T-helper 17 cell (primary cell): ENCODE measurements at regions not wholly inside any gene's neighbourhood (a gene's known extent, or its start where the extent isn't known, plus 50 kb on each side); places are given as distances from the start of the nearest gene placed in this dataset.
"Not testable (repeated sequence)": the region's sequence is repeated elsewhere in the genome, so short reads cannot be mapped to it uniquely, and the experiment has no call there.

ENCODE experiments used
- ATAC-seq: fragments of 150-1000 bp; cut with Tn5 transposase; 2 replicates; pipeline ENCODE4 v1.10.0; 2021; ENCODE audit warnings: mild to moderate bottlenecking, moderate library complexity
- DNase-seq, 3 donors: peaks; one replicate each; pipeline versions ENCODE4 v3.0.0 to v3.0.0-alpha.2; 2020 to 2021
- H3K9me3 ChIP-seq: one replicate; pipeline ENCODE4 v1.7.0; 2013; ENCODE audit warnings: low read length, mild to moderate bottlenecking; ENCODE audit not compliant: control insufficient read depth, poor library complexity, severe bottlenecking
- H3K27ac Mint-ChIP-seq: one replicate; pipeline ENCODE4 v1.8.0; 2022; ENCODE audit warnings: mild to moderate bottlenecking, moderate library complexity, mixed read lengths
- H3K27me3 Mint-ChIP-seq: one replicate; pipeline ENCODE4 v1.8.0; 2022; ENCODE audit warnings: mixed read lengths
- H3K36me3 Mint-ChIP-seq: one replicate; pipeline ENCODE4 v1.8.0; 2022; ENCODE audit warnings: low read depth, mixed read lengths
- H3K4me1 Mint-ChIP-seq: one replicate; pipeline ENCODE4 v1.8.0; 2022; ENCODE audit warnings: mild to moderate bottlenecking, mixed read lengths
- H3K4me3 Mint-ChIP-seq: one replicate; pipeline ENCODE4 v1.8.0; 2022; ENCODE audit warnings: mild to moderate bottlenecking, moderate library complexity, mixed read lengths

- no peak for ATAC-seq
- Mint-ChIP-seq H3K4me1 (no peaks in the 10 kb centered on the region), H3K27me3 (no peaks in the 10 kb centered on the region), H3K36me3 (no peaks in the 10 kb centered on the region), H3K4me3 (no peak overlapping the region), H3K27ac (no peak overlapping the region)
- no peak for DNase-seq
- H3K9me3 ChIP-seq, result no peaks in the 10 kb centered on the region
Measured at GRCh38 chr20:22529150-22530019, 55.0 kb downstream of the FOXA2 start.

- no peaks in the 10 kb centered on the region for H3K4me1 Mint-ChIP-seq
- H3K27ac Mint-ChIP-seq, result no peak overlapping the region
- ATAC-seq (no peak), DNase-seq (no peak)
- H3K4me3 Mint-ChIP-seq, result no peak overlapping the region
- no peaks in the 10 kb centered on the region for H3K27me3 Mint-ChIP-seq
- no peaks in the 10 kb centered on the region for H3K9me3 ChIP-seq
- no peaks in the 10 kb centered on the region for H3K36me3 Mint-ChIP-seq
Measured at GRCh38 chr20:22526512-22527012, 57.8 kb downstream of the FOXA2 start.

- H3K4me3 Mint-ChIP-seq, result no peak overlapping the region
- H3K36me3 Mint-ChIP-seq, result no peaks in the 10 kb centered on the region
- H3K4me1 Mint-ChIP-seq, result no peaks in the 10 kb centered on the region
- DNase-seq (no peak), ATAC-seq (no peak)
- H3K27ac Mint-ChIP-seq, result no peak overlapping the region
- H3K9me3 ChIP-seq, result no peaks in the 10 kb centered on the region
- H3K27me3 Mint-ChIP-seq, result no peaks in the 10 kb centered on the region
Measured at GRCh38 chr20:22525821-22526220, 58.6 kb downstream of the FOXA2 start.

- H3K4me3 Mint-ChIP-seq, result no peak overlapping the region
- H3K4me1 Mint-ChIP-seq, result no peaks in the 10 kb centered on the region
- H3K27ac Mint-ChIP-seq, result no peak overlapping the region
- H3K9me3 ChIP-seq, result no peaks in the 10 kb centered on the region
- H3K36me3 Mint-ChIP-seq, result no peaks in the 10 kb centered on the region
- DNase-seq (no peak), ATAC-seq (no peak)
- no peaks in the 10 kb centered on the region for H3K27me3 Mint-ChIP-seq
Measured at GRCh38 chr20:22525069-22525820, 59.1 kb downstream of the FOXA2 start.

- H3K9me3 ChIP-seq, result no peaks in the 10 kb centered on the region
- Mint-ChIP-seq H3K4me1 (no peaks in the 10 kb centered on the region), H3K27me3 (no peaks in the 10 kb centered on the region), H3K4me3 (no peak overlapping the region), H3K36me3 (no peaks in the 10 kb centered on the region), H3K27ac (no peak overlapping the region)
- DNase-seq, result no peak
- no peak for ATAC-seq
Measured at GRCh38 chr20:22524393-22525015, 59.9 kb downstream of the FOXA2 start.

GRCh38 chr20:22523499-22524392 is 60.6 kb downstream of the FOXA2 start:
- no peak overlapping the region for H3K27ac Mint-ChIP-seq
- no peak for DNase-seq
- no peaks in the 10 kb centered on the region for H3K4me1 Mint-ChIP-seq
- no peak overlapping the region for H3K4me3 Mint-ChIP-seq
- H3K27me3 Mint-ChIP-seq, result no peaks in the 10 kb centered on the region
- H3K9me3 ChIP-seq, result no peaks in the 10 kb centered on the region
- H3K36me3 Mint-ChIP-seq, result no peaks in the 10 kb centered on the region
- ATAC-seq, result no peak

GRCh38 chr20:22523128-22523498 is 61.3 kb downstream of the FOXA2 start:
- DNase-seq, result no peak
- Mint-ChIP-seq H3K4me3 (no peak overlapping the region), H3K27me3 (no peaks in the 10 kb centered on the region), H3K36me3 (no peaks in the 10 kb centered on the region), H3K27ac (no peak overlapping the region), H3K4me1 (no peaks in the 10 kb centered on the region)
- no peaks in the 10 kb centered on the region for H3K9me3 ChIP-seq
- ATAC-seq, result no peak

- ATAC-seq, result no peak
- H3K27me3 Mint-ChIP-seq, result no peaks in the 10 kb centered on the region
Measured at GRCh38 chr20:22522701-22523100, 61.7 kb downstream of the FOXA2 start.

GRCh38 chr20:22521940-22522339 is 62.4 kb downstream of the FOXA2 start:
- not testable (repeated sequence) for H3K4me3 Mint-ChIP-seq, DNase-seq, H3K36me3 Mint-ChIP-seq, H3K4me1 Mint-ChIP-seq, ATAC-seq, H3K27ac Mint-ChIP-seq, H3K9me3 ChIP-seq, H3K27me3 Mint-ChIP-seq

More at GRCh38 chr20:22522701-22523100, 61.7 kb downstream of the FOXA2 start:
- DNase-seq, result no peak
- Mint-ChIP-seq H3K36me3 (no peaks in the 10 kb centered on the region), H3K27ac (no peak overlapping the region), H3K4me3 (no peak overlapping the region), H3K4me1 (no peaks in the 10 kb centered on the region)
- no peaks in the 10 kb centered on the region for H3K9me3 ChIP-seq

- H3K36me3 Mint-ChIP-seq, result no peaks in the 10 kb centered on the region
- H3K9me3 ChIP-seq, result no peaks in the 10 kb centered on the region
- no peak for DNase-seq
- no peak overlapping the region for H3K27ac Mint-ChIP-seq
- no peaks in the 10 kb centered on the region for H3K27me3 Mint-ChIP-seq
- H3K4me1 Mint-ChIP-seq, result no peaks in the 10 kb centered on the region
- no peak for ATAC-seq
- H3K4me3 Mint-ChIP-seq, result no peak overlapping the region
Measured at GRCh38 chr20:22520381-22520780, 64.0 kb downstream of the FOXA2 start.

GRCh38 chr20:22515264-22515663 is 69.1 kb downstream of the FOXA2 start:
- no peak overlapping the region for H3K4me3 Mint-ChIP-seq
- no peaks in the 10 kb centered on the region for H3K36me3 Mint-ChIP-seq
- no peaks in the 10 kb centered on the region for H3K4me1 Mint-ChIP-seq
- no peaks in the 10 kb centered on the region for H3K27me3 Mint-ChIP-seq
- H3K9me3 ChIP-seq, result no peaks in the 10 kb centered on the region
- no peak for ATAC-seq
- no peak overlapping the region for H3K27ac Mint-ChIP-seq
- no peak for DNase-seq

- no peak for DNase-seq
- no peaks in the 10 kb centered on the region for H3K9me3 ChIP-seq
- Mint-ChIP-seq H3K36me3 (no peaks in the 10 kb centered on the region), H3K27ac (no peak overlapping the region), H3K27me3 (no peaks in the 10 kb centered on the region), H3K4me3 (no peak overlapping the region), H3K4me1 (no peaks in the 10 kb centered on the region)
- no peak for ATAC-seq
Measured at GRCh38 chr20:22513574-22513973, 70.8 kb downstream of the FOXA2 start.
